ENCODE measurements at regions not wholly inside any gene's neighbourhood (a gene's known extent, or its start where the extent isn't known, plus 50 kb on each side); places are given as distances from the start of the nearest gene placed in this dataset.

GRCh38 chr3:193932576-193932975 lies 203.4 kb upstream of the HES1 start:
- TF ChIP-seq CTCF (IDR thresholded peaks at IDR 0.05): no peak
- TF ChIP-seq POLR2AphosphoS5 (IDR thresholded peaks at IDR 0.05; ENCODE audit: insufficient read depth in 1 of 2, low read depth in 1 of 2): no peak
